SK-N-SH treated with all-trans-retinoic acid at 6 μM for 48 hours (cell line): ENCODE measurements at regions not wholly inside any gene's neighbourhood (a gene's known extent, or its start where the extent isn't known, plus 50 kb on each side); places are given as distances from the start of the nearest gene placed in this dataset.

Experiments
- ATAC-seq: fragments of 200-7000 bp; cut with Tn5 transposase; 3 replicates; pipeline ENCODE4 v1.9.1; 2020; ENCODE audit warnings: mild to moderate bottlenecking, moderate library complexity
- ARNTL ChIP-seq: fragments of 450-650 bp; formaldehyde crosslinking; IDR thresholded peaks from 2 replicates; pipeline ENCODE4 v1.5.0; 2020; ENCODE audit warnings: low read depth, mild to moderate bottlenecking, moderate library complexity, borderline replicate concordance
- BACH2 ChIP-seq: fragments of 250-450 bp; sonication (Bioruptor Pico); IDR thresholded peaks from 2 replicates; pipeline ENCODE4 v1.9.0; 2021; ENCODE audit warnings: mild to moderate bottlenecking, borderline replicate concordance
- CSDC2 ChIP-seq: fragments of 250-450 bp; sonication (Bioruptor Pico); IDR thresholded peaks from 2 replicates; pipeline ENCODE4 v1.5.0; 2020; ENCODE audit warnings: mild to moderate bottlenecking, moderate library complexity
- CSRNP3 ChIP-seq: fragments of 250-450 bp; sonication (Bioruptor Pico); IDR thresholded peaks from 2 replicates; pipeline ENCODE4 v1.5.1; 2021; ENCODE audit warnings: mild to moderate bottlenecking, moderate library complexity
- ESRRG ChIP-seq: fragments of 250-450 bp; sonication (Bioruptor Pico); IDR thresholded peaks from 2 replicates; pipeline ENCODE4 v1.6.1; 2021; ENCODE audit warnings: mild to moderate bottlenecking
- GLIS3 ChIP-seq: fragments of 250-450 bp; sonication (Bioruptor Pico); IDR thresholded peaks from 2 replicates; pipeline ENCODE4 v1.5.0; 2020; ENCODE audit warnings: mild to moderate bottlenecking, moderate library complexity
- ISL1 ChIP-seq: fragments of 250-450 bp; sonication (Bioruptor Pico); IDR thresholded peaks from 2 replicates; pipeline ENCODE4 v2.1.2; 2022; ENCODE audit warnings: mild to moderate bottlenecking, moderate library complexity
- OSR1 ChIP-seq: fragments of 250-450 bp; sonication (Bioruptor Pico); IDR thresholded peaks from 2 replicates; pipeline ENCODE4 v1.8.0; 2022; ENCODE audit warnings: moderate library complexity, mild to moderate bottlenecking, inconsistent platforms
- PATZ1 ChIP-seq: fragments of 250-450 bp; sonication (Bioruptor Pico); IDR thresholded peaks from 2 replicates; pipeline ENCODE4 v1.8.0; 2020; ENCODE audit warnings: mild to moderate bottlenecking, moderate library complexity, borderline replicate concordance
- POU6F1 ChIP-seq: fragments of 250-450 bp; sonication (Bioruptor Pico); IDR thresholded peaks from 2 replicates; pipeline ENCODE4 v1.8.0; 2021; ENCODE audit warnings: low read depth, mild to moderate bottlenecking, moderate library complexity, borderline replicate concordance
- RARB ChIP-seq: fragments of 250-450 bp; sonication (Bioruptor Pico); IDR thresholded peaks from 2 replicates; pipeline ENCODE4 v1.8.0; 2021; ENCODE audit warnings: mild to moderate bottlenecking, moderate library complexity
- SNAI2 ChIP-seq: fragments of 250-450 bp; sonication (Bioruptor Pico); IDR thresholded peaks from 2 replicates; pipeline ENCODE4 v1.5.0; 2020; ENCODE audit warnings: mild to moderate bottlenecking, moderate library complexity
- TCF4 ChIP-seq: fragments of 250-450 bp; sonication (Bioruptor Pico); IDR thresholded peaks from 2 replicates; pipeline ENCODE4 v1.8.0; 2021; ENCODE audit warnings: mild to moderate bottlenecking, moderate library complexity, borderline replicate concordance
- TOX ChIP-seq: fragments of 250-450 bp; sonication (Bioruptor Pico); IDR thresholded peaks from 2 replicates; pipeline ENCODE4 v1.8.0; 2021; ENCODE audit warnings: mild to moderate bottlenecking, moderate library complexity, borderline replicate concordance
- TSHZ2 ChIP-seq: fragments of 250-450 bp; sonication (Bioruptor Pico); IDR thresholded peaks from 2 replicates; pipeline ENCODE4 v1.5.0; 2020; ENCODE audit warnings: mild to moderate bottlenecking, moderate library complexity
- ZC3H10 ChIP-seq: fragments of 250-450 bp; sonication (Bioruptor Pico); IDR thresholded peaks from 2 replicates; pipeline ENCODE4 v1.5.1; 2021; ENCODE audit warnings: mild to moderate bottlenecking, moderate library complexity
- ZFP3 ChIP-seq: fragments of 250-450 bp; sonication (Bioruptor Pico); IDR thresholded peaks from 2 replicates; pipeline ENCODE4 v1.5.0; 2020; ENCODE audit warnings: mild to moderate bottlenecking, moderate library complexity
- ZFP30 ChIP-seq: fragments of 450-650 bp; formaldehyde crosslinking; IDR thresholded peaks from 2 replicates; pipeline ENCODE4 v1.5.0; 2022; ENCODE audit warnings: mild to moderate bottlenecking, moderate library complexity
- ZNF565 ChIP-seq: fragments of 450-650 bp; formaldehyde crosslinking; conservative IDR thresholded peaks from 2 replicates; pipeline ENCODE4 v1.5.0; 2020; ENCODE audit warnings: low read depth, mild to moderate bottlenecking, moderate library complexity
- ZNF70 ChIP-seq: fragments of 450-650 bp; formaldehyde crosslinking; IDR thresholded peaks from 2 replicates; pipeline ENCODE4 v1.5.0; 2020; ENCODE audit warnings: mild to moderate bottlenecking, moderate library complexity
- ZNF8 ChIP-seq: fragments of 450-650 bp; formaldehyde crosslinking; IDR thresholded peaks from 2 replicates; pipeline ENCODE4 v1.5.0; 2020; ENCODE audit warnings: mild to moderate bottlenecking, moderate library complexity

DNA sequence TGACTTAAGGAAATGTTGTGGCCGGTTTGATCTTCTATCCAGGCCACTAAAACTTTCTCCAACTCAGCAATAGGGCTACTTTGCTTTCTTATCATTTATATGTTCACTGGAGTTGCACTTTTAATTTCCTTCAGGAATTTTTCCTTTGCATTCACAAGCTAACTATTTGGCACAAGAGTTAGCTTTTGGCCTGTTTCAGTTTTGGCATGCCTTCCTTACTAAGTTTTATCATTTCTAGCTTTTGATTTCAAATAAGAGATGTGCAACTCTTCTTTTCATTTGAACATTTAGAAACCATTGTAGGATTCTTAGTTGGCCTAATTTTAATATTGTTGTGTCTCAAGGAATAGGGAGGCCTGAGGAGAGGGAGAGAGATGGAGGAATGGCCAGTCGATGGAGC lies 79.8 kb upstream of the TLL1 start:
- no peak for TF ChIP-seq OSR1
- TF ChIP-seq GLIS3 (CRISPR knock-in tag) = no peak
- no peak for TF ChIP-seq POU6F1 (CRISPR knock-in tag)
- TF ChIP-seq TCF4 = no peak
- no peak for TF ChIP-seq ZFP3 (CRISPR knock-in tag)
- no peak for TF ChIP-seq ZFP30 (CRISPR knock-in tag)
- no peak for TF ChIP-seq ZNF565 (CRISPR knock-in tag)
- no peak for TF ChIP-seq ARNTL (CRISPR knock-in tag)
- TF ChIP-seq ISL1 (CRISPR knock-in tag) = no peak
- no peak for ATAC-seq

DNA sequence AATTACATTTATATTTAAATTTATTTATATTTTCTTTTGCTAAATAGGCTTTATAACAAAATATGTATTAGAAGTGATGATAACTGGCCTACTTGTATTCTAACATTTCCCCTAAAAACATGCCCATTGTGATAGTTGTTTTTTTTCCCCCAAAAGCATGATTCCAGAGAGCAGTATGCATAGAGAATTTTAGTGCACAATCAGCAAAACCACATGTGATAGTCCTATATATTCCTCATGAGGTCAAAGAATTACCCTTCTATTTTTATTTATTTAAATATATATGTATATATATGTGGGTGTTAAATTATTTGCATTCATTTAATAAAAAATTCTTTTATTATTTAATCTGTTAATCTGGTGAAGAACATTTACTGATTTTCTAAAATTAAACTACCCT lies 78.2 kb upstream of the TLL1 start:
- ATAC-seq = no peak

DNA sequence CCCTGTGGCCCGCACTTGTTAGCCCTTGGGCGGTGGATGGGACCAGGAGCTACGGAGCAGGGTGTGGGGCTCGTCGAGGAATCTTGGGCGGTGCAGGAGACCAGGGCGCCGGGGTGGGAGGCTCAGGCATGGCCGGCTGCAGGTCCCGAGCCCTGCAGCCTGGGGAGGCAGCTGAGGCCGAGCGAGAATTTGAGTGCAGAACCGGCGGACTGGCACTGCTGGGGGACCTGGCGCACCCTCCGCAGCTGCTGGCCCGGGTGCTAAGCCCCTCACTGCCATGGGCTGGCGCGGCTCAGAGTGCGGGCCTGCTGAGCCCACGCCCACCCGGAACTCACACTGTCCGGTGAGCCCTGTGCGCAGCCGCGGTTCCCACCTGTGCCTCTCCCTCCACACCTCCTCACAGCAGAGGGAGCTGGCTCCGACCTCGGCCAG lies 73.6 kb upstream of the TLL1 start:
- TF ChIP-seq POU6F1 (CRISPR knock-in tag) (no peak), ZFP30 (CRISPR knock-in tag) (no peak), SNAI2 (CRISPR knock-in tag) (no peak), ZNF70 (CRISPR knock-in tag) (no peak), PATZ1 (no peak), CSDC2 (CRISPR knock-in tag) (no peak), ZNF8 (CRISPR knock-in tag) (no peak), OSR1 (no peak), BACH2 (CRISPR knock-in tag) (no peak), TSHZ2 (CRISPR knock-in tag) (no peak), RARB (CRISPR knock-in tag) (no peak), ESRRG (no peak)
- ATAC-seq = no peak

More for the DNA sequence above, 78.2 kb upstream of the TLL1 start:
- no peak for TF ChIP-seq CSRNP3 (CRISPR knock-in tag)
- TF ChIP-seq ZC3H10 (CRISPR knock-in tag) = no peak
- no peak for TF ChIP-seq TSHZ2 (CRISPR knock-in tag)
- TF ChIP-seq GLIS3 (CRISPR knock-in tag) = no peak
- TF ChIP-seq RARB (CRISPR knock-in tag) = no peak
- TF ChIP-seq TOX (CRISPR knock-in tag) = no peak
- no peak for TF ChIP-seq ESRRG
